Neural cell (in vitro differentiated cells): ENCODE measurements at regions not wholly inside any gene's neighbourhood (a gene's known extent, or its start where the extent isn't known, plus 50 kb on each side); places are given as distances from the start of the nearest gene placed in this dataset.

ENCODE experiments used
- CTCF ChIP-seq: fragments of 450-650 bp; IDR thresholded peaks from 2 replicates; pipeline ENCODE4 v1.5.1; 2014; ENCODE audit warnings: antibody characterized with exemption, mild to moderate bottlenecking, moderate library complexity; ENCODE audit not compliant: poor library complexity, severe bottlenecking
- EP300 ChIP-seq: fragments of 450-650 bp; conservative IDR thresholded peaks from 2 replicates; pipeline ENCODE4 v1.6.1; 2014; ENCODE audit warnings: antibody characterized with exemption, mild to moderate bottlenecking, moderate library complexity; ENCODE audit not compliant: poor library complexity, severe bottlenecking
- EZH2 ChIP-seq: fragments of 200-600, 300-800 bp; shearing (Covaris generic), sonication (generic); IDR thresholded peaks from 2 replicates; pipeline ENCODE4 v1.6.1; 2014; ENCODE audit warnings: antibody characterized with exemption, low read length, borderline replicate concordance, mild to moderate bottlenecking; ENCODE audit not compliant: insufficient read depth, poor library complexity, severe bottlenecking
- MXI1 ChIP-seq: fragments of 450-650 bp; conservative IDR thresholded peaks from 2 replicates; pipeline ENCODE4 v1.6.1; 2014; ENCODE audit warnings: antibody characterized with exemption, mild to moderate bottlenecking; ENCODE audit not compliant: poor library complexity, severe bottlenecking
- RAD21 ChIP-seq: fragments of 450-650 bp; conservative IDR thresholded peaks from 2 replicates; pipeline ENCODE4 v1.6.1; 2014; ENCODE audit warnings: antibody characterized with exemption, mild to moderate bottlenecking, moderate library complexity
- REST ChIP-seq: IDR thresholded peaks from 2 replicates; pipeline ENCODE4 v1.6.1; 2012; ENCODE audit warnings: borderline replicate concordance
- SMC3 ChIP-seq: fragments of 450-650 bp; conservative IDR thresholded peaks from 2 replicates; pipeline ENCODE4 v1.6.1; 2014; ENCODE audit warnings: antibody characterized with exemption, mild to moderate bottlenecking, moderate library complexity; ENCODE audit not compliant: poor library complexity

GRCh38 chr4:157741642-157742041 lies 431.2 kb downstream of the GASK1B start:
- TF ChIP-seq CTCF: no peak
- no peak for TF ChIP-seq MXI1
- no peak for TF ChIP-seq REST
- no peak for TF ChIP-seq SMC3
- no peak for TF ChIP-seq RAD21
- no peak for TF ChIP-seq EP300
- no peak for TF ChIP-seq EZH2
